ENCODE measurements at regions not wholly inside any gene's neighbourhood (a gene's known extent, or its start where the extent isn't known, plus 50 kb on each side); places are given as distances from the start of the nearest gene placed in this dataset.

- DNase-seq (ENCODE audit: extremely low read depth, low read depth) = no peak
Measured at GRCh38 chr13:111394211-111394922, 73.9 kb downstream of the TEX29 start.

DNA sequence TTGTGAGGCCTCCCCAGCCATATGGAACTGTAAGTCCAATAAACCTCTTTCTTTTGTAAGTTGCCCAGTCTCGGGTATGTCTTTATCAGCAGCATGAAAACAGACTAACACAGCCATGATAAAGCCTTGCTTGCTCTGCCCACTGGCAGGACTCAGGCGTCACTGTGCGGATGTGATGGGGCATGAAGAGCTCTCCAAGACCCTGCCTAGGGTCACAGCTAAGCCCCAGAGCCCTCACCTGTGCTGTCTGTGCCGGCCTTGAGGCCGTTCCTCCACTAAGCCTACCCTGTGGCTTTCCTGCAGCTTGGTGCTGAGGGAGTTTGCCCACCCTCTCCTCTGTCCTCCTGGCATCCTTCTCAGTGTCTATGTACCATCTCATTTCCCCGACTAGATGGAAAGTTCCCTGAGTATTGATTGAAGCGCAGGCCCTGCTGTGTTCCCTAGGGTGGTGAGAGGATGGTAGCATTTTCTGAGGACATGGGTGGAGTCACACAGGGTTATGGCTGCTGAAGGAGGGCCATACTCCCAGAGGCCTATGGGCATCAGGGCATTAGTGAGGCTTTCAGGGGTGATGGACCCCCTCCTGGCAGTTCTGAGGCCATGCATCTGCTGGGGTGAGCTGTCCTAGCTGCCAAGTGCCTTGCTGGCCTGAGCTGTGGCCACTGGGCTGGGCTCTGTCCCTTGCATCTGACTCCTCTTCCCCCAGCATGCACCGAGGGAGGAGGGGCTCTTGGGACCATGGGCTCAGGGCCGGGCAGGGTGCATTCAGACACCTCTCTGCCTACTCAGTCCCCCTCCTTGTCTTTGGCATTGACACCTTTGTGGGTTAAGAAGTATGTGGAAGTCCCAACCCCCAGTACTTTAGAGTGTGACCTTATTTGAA, 75.3 kb downstream of the TEX29 start:
- DNase-seq (ENCODE audit: extremely low read depth, low read depth) = no peak
- TF ChIP-seq, protein P1, sequence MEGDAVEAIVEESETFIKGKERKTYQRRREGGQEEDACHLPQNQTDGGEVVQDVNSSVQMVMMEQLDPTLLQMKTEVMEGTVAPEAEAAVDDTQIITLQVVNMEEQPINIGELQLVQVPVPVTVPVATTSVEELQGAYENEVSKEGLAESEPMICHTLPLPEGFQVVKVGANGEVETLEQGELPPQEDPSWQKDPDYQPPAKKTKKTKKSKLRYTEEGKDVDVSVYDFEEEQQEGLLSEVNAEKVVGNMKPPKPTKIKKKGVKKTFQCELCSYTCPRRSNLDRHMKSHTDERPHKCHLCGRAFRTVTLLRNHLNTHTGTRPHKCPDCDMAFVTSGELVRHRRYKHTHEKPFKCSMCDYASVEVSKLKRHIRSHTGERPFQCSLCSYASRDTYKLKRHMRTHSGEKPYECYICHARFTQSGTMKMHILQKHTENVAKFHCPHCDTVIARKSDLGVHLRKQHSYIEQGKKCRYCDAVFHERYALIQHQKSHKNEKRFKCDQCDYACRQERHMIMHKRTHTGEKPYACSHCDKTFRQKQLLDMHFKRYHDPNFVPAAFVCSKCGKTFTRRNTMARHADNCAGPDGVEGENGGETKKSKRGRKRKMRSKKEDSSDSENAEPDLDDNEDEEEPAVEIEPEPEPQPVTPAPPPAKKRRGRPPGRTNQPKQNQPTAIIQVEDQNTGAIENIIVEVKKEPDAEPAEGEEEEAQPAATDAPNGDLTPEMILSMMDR (IDR thresholded peaks at IDR 0.05; ENCODE audit: low read depth, low read length) = no peak

More at GRCh38 chr13:111394211-111394922, 73.9 kb downstream of the TEX29 start:
- TF ChIP-seq, protein P1 (IDR thresholded peaks at IDR 0.05; ENCODE audit: low read depth, low read length) = no peak

DNA sequence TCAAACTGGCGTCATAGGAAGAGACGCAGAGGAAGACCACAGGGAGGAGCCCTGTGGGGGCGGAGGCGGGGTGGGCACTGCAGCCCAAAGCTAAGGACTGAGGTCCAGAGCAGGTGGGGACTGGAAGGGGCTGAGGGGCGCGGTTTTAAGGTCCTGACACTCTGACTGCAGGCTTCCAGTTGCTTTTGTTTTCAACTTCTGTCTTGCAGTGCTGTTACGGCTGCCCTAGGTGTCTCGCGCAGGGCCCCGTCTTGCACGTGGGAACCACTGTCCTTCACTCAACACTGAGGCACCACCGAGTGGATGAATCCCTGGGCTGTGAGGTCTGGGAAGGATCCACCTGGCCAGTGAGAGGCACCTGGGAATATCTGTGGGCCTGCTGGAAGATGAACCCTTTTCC, 76.0 kb downstream of the TEX29 start:
- DNase-seq (ENCODE audit: extremely low read depth, low read depth) = no peak
- TF ChIP-seq, protein P1 (IDR thresholded peaks at IDR 0.05; ENCODE audit: low read depth, low read length) = no peak

- no peak for DNase-seq (ENCODE audit: extremely low read depth, low read depth)
- TF ChIP-seq, protein P1 (IDR thresholded peaks at IDR 0.05; ENCODE audit: low read depth, low read length) = no peak
Measured at GRCh38 chr13:111397202-111397880, 76.9 kb downstream of the TEX29 start.

- DNase-seq (ENCODE audit: extremely low read depth, low read depth) = no peak
- TF ChIP-seq, protein P1 (IDR thresholded peaks at IDR 0.05; ENCODE audit: low read depth, low read length) = no peak
Measured at GRCh38 chr13:111398196-111398595, 77.8 kb downstream of the TEX29 start.

- TF ChIP-seq, protein P1 (IDR thresholded peaks at IDR 0.05; ENCODE audit: low read depth, low read length) = no peak
- no peak for DNase-seq (ENCODE audit: extremely low read depth, low read depth)
Measured at GRCh38 chr13:111398715-111399299, 78.4 kb downstream of the TEX29 start.
